ENCODE measurements at regions not wholly inside any gene's neighbourhood (a gene's known extent, or its start where the extent isn't known, plus 50 kb on each side); places are given as distances from the start of the nearest gene placed in this dataset.

GRCh38 chr15:100734586-100734985 lies 132.2 kb downstream of the ASB7 start:
- Histone ChIP-seq H4K20me1 (ENCODE audit: insufficient read depth) (no peaks in the 10 kb centered on the region), H3K9ac (no peak overlapping the region), H3K9me2 (no peaks in the 10 kb centered on the region), H3K4me1 (ENCODE audit: control insufficient read depth in 1 of 2, insufficient read depth in 2 of 2, low read depth in 1 of 2, low read length in 1 of 2) (peaks cover 7 to 38% of the 10 kb centered on the region in 2 experiments; a peak in 3 of 4 replicates), H3K79me2 (ENCODE audit: insufficient read depth) (no peaks in the 10 kb centered on the region), H3K27me3 (ENCODE audit: insufficient read depth) (no peaks in the 10 kb centered on the region), H3K36me3 (replicated peaks in 1 of 2; ENCODE audit: control insufficient read depth in 1 of 2, insufficient read depth in 2 of 2, low read length in 1 of 2) (no peaks in the 10 kb centered on the region), H2AFZ (ENCODE audit: low read depth) (no peak overlapping the region), H3K4me2 (no peak overlapping the region), H3K27ac (ENCODE audit: low read depth in 2 of 2, low read length in 1 of 2) (no peak overlapping the region), H3K9me3 (no peaks in the 10 kb centered on the region), H3K4me3 (ENCODE audit: low read depth in 2 of 2, low read length in 1 of 2) (no peak overlapping the region), H3F3A (replicated peaks; ENCODE audit: insufficient read depth) (no peaks in the 10 kb centered on the region)
- no peak for TF ChIP-seq SIN3A (IDR thresholded peaks at IDR 0.05; ENCODE audit: borderline replicate concordance, low read depth, low read length)
- no peak for TF ChIP-seq SMC3 (IDR thresholded peaks at IDR 0.05; ENCODE audit: low read depth, low read length)
- TF ChIP-seq CTCF (IDR thresholded peaks at IDR 0.05): no peak
- no peak for TF ChIP-seq TEAD4 (IDR thresholded peaks at IDR 0.05; ENCODE audit: borderline replicate concordance, insufficient read depth)
- TF ChIP-seq USF1 (IDR thresholded peaks at IDR 0.05; ENCODE audit: borderline replicate concordance, low read depth): no peak
- no peak for TF ChIP-seq NFIC (IDR thresholded peaks at IDR 0.05; ENCODE audit: borderline replicate concordance)
- no peak for TF ChIP-seq GABPA (IDR thresholded peaks at IDR 0.05; ENCODE audit: low read depth)
- no peak for TF ChIP-seq ZBTB33 (IDR thresholded peaks at IDR 0.05; ENCODE audit: borderline replicate concordance, low read depth)
- no peak for TF ChIP-seq EP300 (IDR thresholded peaks at IDR 0.05; ENCODE audit: borderline replicate concordance in 1 of 2, low read depth in 1 of 2, low read length in 1 of 2)
- TF ChIP-seq RAD21 (IDR thresholded peaks at IDR 0.05; ENCODE audit: low read length): no peak
- no peak for TF ChIP-seq USF2 (IDR thresholded peaks at IDR 0.05; ENCODE audit: borderline replicate concordance, low read depth, low read length)
- TF ChIP-seq RXRA (IDR thresholded peaks at IDR 0.05; ENCODE audit: borderline replicate concordance, low read depth): no peak
- TF ChIP-seq FOSL2 (IDR thresholded peaks at IDR 0.05; ENCODE audit: borderline replicate concordance, low read depth): no peak
- no peak for TF ChIP-seq PBX3 (IDR thresholded peaks at IDR 0.05)
- no peak for TF ChIP-seq MEF2A (IDR thresholded peaks at IDR 0.05; ENCODE audit: borderline replicate concordance, low read depth)
- TF ChIP-seq YY1 (IDR thresholded peaks at IDR 0.05; ENCODE audit: low read depth): no peak
- TF ChIP-seq IRF3 (IDR thresholded peaks at IDR 0.05; ENCODE audit: low read depth, low read length): no peak
- TF ChIP-seq CHD2 (IDR thresholded peaks at IDR 0.05; ENCODE audit: low read length, partially characterized antibody): no peak
- no peak for TF ChIP-seq REST (IDR thresholded peaks at IDR 0.05; ENCODE audit: low read depth, low read length)
- ChIA-PET POLR2A (no interaction called here), CTCF (interaction anchor here (0.6 to 1.1 kb wide), 3 partner anchors 54 to 138 kb away, joined by 3 read pairs; no protein-coding TSS in a partner anchor)
- 95% methylated on average over 4 of the region's 5 CpGs for WGBS (ENCODE audit: low lambda C conversion rate)
- DNase-seq: no peak
